ENCODE measurements at regions not wholly inside any gene's neighbourhood (a gene's known extent, or its start where the extent isn't known, plus 50 kb on each side); places are given as distances from the start of the nearest gene placed in this dataset.

GRCh38 chr11:128082574-128082973 is 504.8 kb downstream of the ETS1 start:
- H3K9ac ChIP-seq (ENCODE audit: low read length): no peak overlapping the region
- H3K9me3 ChIP-seq (ENCODE audit: control insufficient read depth, low read length): peaks cover 12% of the 10 kb centered on the region
- H3K36me3 ChIP-seq (ENCODE audit: control insufficient read depth in 1 of 2, insufficient read depth in 2 of 2, low read depth in 1 of 2, low read length in 2 of 2): no peaks in the 10 kb centered on the region
- no peak overlapping the region for H2BK5ac ChIP-seq (ENCODE audit: low read depth, low read length, poor library complexity, severe bottlenecking)
- no peak overlapping the region for H3K4me3 ChIP-seq (ENCODE audit: insufficient read depth in 1 of 2, low read depth in 1 of 2, low read length in 2 of 2)
- H2BK12ac ChIP-seq (ENCODE audit: low read length in 2 of 2): no peak overlapping the region
- no peak overlapping the region for H3K23ac ChIP-seq (ENCODE audit: low read length in 2 of 2)
- no peak overlapping the region for H3K4me2 ChIP-seq (ENCODE audit: low read length, poor library complexity, severe bottlenecking)
- H4K8ac ChIP-seq (ENCODE audit: low read length): no peak overlapping the region
- peaks cover 0 to 7% of the 10 kb centered on the region in 2 experiments for H3K27me3 ChIP-seq (ENCODE audit: control insufficient read depth in 1 of 2, insufficient read depth in 1 of 2, low read length in 2 of 2)
- H2BK120ac ChIP-seq (ENCODE audit: low read depth, low read length): no peak overlapping the region
- no peak overlapping the region for H2BK15ac ChIP-seq (ENCODE audit: low read depth, poor library complexity, severe bottlenecking)
- H3K4me1 ChIP-seq (ENCODE audit: control insufficient read depth, insufficient read depth, low read depth, low read length): no peaks in the 10 kb centered on the region
- WGBS: 83% methylated on average over 2 of the region's 2 CpGs
- no peak overlapping the region for H2AFZ ChIP-seq (ENCODE audit: low read depth, low read length)
- no peak overlapping the region for H3K18ac ChIP-seq (ENCODE audit: low read depth in 1 of 2, low read length in 2 of 2)
- H2AK5ac ChIP-seq (ENCODE audit: low read length, severe bottlenecking): no peak overlapping the region
- H3K27ac ChIP-seq (ENCODE audit: low read length, poor library complexity, severe bottlenecking): no peak overlapping the region
- no peak for DNase-seq
- H4K91ac ChIP-seq (ENCODE audit: low read length): no peak overlapping the region
- no peaks in the 10 kb centered on the region for H3K79me1 ChIP-seq (replicated peaks; ENCODE audit: low read length, poor library complexity, severe bottlenecking)
- no peak overlapping the region for H3K4ac ChIP-seq (ENCODE audit: low read depth in 1 of 2, low read length in 2 of 2)
- H3K14ac ChIP-seq (ENCODE audit: low read length in 2 of 2): no peak overlapping the region

- no peak for DNase-seq
These were observed 517.7 kb downstream of the ETS1 start for GRCh38 chr11:128069665-128070064.

GRCh38 chr11:128067780-128068179 is 519.6 kb downstream of the ETS1 start:
- no peak overlapping the region for H2AFZ ChIP-seq (ENCODE audit: low read depth, low read length)
- H3K4me3 ChIP-seq (ENCODE audit: insufficient read depth in 1 of 2, low read depth in 1 of 2, low read length in 2 of 2): no peak overlapping the region
- 94% methylated on average over 1 of the region's 1 CpG for WGBS

More at GRCh38 chr11:128069665-128070064, 517.7 kb downstream of the ETS1 start:
- no peak overlapping the region for H3K4ac ChIP-seq (ENCODE audit: low read depth in 1 of 2, low read length in 2 of 2)
- H2BK120ac ChIP-seq (ENCODE audit: low read depth, low read length): no peak overlapping the region
- H3K14ac ChIP-seq (ENCODE audit: low read length in 2 of 2): no peak overlapping the region
- H3K18ac ChIP-seq (ENCODE audit: low read depth in 1 of 2, low read length in 2 of 2): no peak overlapping the region
- H3K4me3 ChIP-seq (ENCODE audit: insufficient read depth in 1 of 2, low read depth in 1 of 2, low read length in 2 of 2): no peak overlapping the region
- no peak overlapping the region for H3K9ac ChIP-seq (ENCODE audit: low read length)
- WGBS: no CpG with 5 or more reads among the region's 2 CpGs
- no peaks in the 10 kb centered on the region for H3K36me3 ChIP-seq (ENCODE audit: control insufficient read depth in 1 of 2, insufficient read depth in 2 of 2, low read depth in 1 of 2, low read length in 2 of 2)
- no peak overlapping the region for H2BK12ac ChIP-seq (ENCODE audit: low read length in 2 of 2)
- H2BK5ac ChIP-seq (ENCODE audit: low read depth, low read length, poor library complexity, severe bottlenecking): no peak overlapping the region
- H3K27ac ChIP-seq (ENCODE audit: low read length, poor library complexity, severe bottlenecking): no peak overlapping the region
- H4K91ac ChIP-seq (ENCODE audit: low read length): no peak overlapping the region
- peaks cover 0 to 4% of the 10 kb centered on the region in 2 experiments for H3K27me3 ChIP-seq (ENCODE audit: control insufficient read depth in 1 of 2, insufficient read depth in 1 of 2, low read length in 2 of 2)
- H4K8ac ChIP-seq (ENCODE audit: low read length): no peak overlapping the region
- H3K79me1 ChIP-seq (replicated peaks; ENCODE audit: low read length, poor library complexity, severe bottlenecking): no peaks in the 10 kb centered on the region
- H3K4me2 ChIP-seq (ENCODE audit: low read length, poor library complexity, severe bottlenecking): no peak overlapping the region
- H2AFZ ChIP-seq (ENCODE audit: low read depth, low read length): no peak overlapping the region
- H3K23ac ChIP-seq (ENCODE audit: low read length in 2 of 2): no peak overlapping the region
- H3K4me1 ChIP-seq (ENCODE audit: control insufficient read depth, insufficient read depth, low read depth, low read length): no peaks in the 10 kb centered on the region
- H2AK5ac ChIP-seq (ENCODE audit: low read length, severe bottlenecking): no peak overlapping the region
- H2BK15ac ChIP-seq (ENCODE audit: low read depth, poor library complexity, severe bottlenecking): no peak overlapping the region
- no peaks in the 10 kb centered on the region for H3K9me3 ChIP-seq (ENCODE audit: control insufficient read depth, low read length)

GRCh38 chr11:128066399-128066798 is 521.0 kb downstream of the ETS1 start:
- Histone ChIP-seq H2BK120ac (ENCODE audit: low read depth, low read length) (no peak overlapping the region), H2AK5ac (ENCODE audit: low read length, severe bottlenecking) (no peak overlapping the region), H3K79me1 (replicated peaks; ENCODE audit: low read length, poor library complexity, severe bottlenecking) (no peaks in the 10 kb centered on the region), H3K27me3 (ENCODE audit: control insufficient read depth in 1 of 2, insufficient read depth in 1 of 2, low read length in 2 of 2) (no peaks in the 10 kb centered on the region), H2AFZ (ENCODE audit: low read depth, low read length) (no peak overlapping the region), H3K14ac (ENCODE audit: low read length in 2 of 2) (no peak overlapping the region), H3K9ac (ENCODE audit: low read length) (no peak overlapping the region), H3K4me1 (ENCODE audit: control insufficient read depth, insufficient read depth, low read depth, low read length) (peaks cover under 1% of the 10 kb centered on the region), H2BK5ac (ENCODE audit: low read depth, low read length, poor library complexity, severe bottlenecking) (no peak overlapping the region), H3K27ac (ENCODE audit: low read length, poor library complexity, severe bottlenecking) (no peak overlapping the region), H3K4ac (ENCODE audit: low read depth in 1 of 2, low read length in 2 of 2) (no peak overlapping the region), H3K4me2 (ENCODE audit: low read length, poor library complexity, severe bottlenecking) (no peak overlapping the region), H2BK15ac (ENCODE audit: low read depth, poor library complexity, severe bottlenecking) (no peak overlapping the region), H3K9me3 (ENCODE audit: control insufficient read depth, low read length) (peaks cover 4% of the 10 kb centered on the region), H3K23ac (ENCODE audit: low read length in 2 of 2) (no peak overlapping the region), H3K36me3 (ENCODE audit: control insufficient read depth in 1 of 2, insufficient read depth in 2 of 2, low read depth in 1 of 2, low read length in 2 of 2) (no peaks in the 10 kb centered on the region), H3K18ac (ENCODE audit: low read depth in 1 of 2, low read length in 2 of 2) (no peak overlapping the region), H3K4me3 (ENCODE audit: insufficient read depth in 1 of 2, low read depth in 1 of 2, low read length in 2 of 2) (no peak overlapping the region), H4K91ac (ENCODE audit: low read length) (no peak overlapping the region), H2BK12ac (ENCODE audit: low read length in 2 of 2) (no peak overlapping the region), H4K8ac (ENCODE audit: low read length) (no peak overlapping the region)
- no CpG with 5 or more reads among the region's 1 CpG for WGBS
- no peak for DNase-seq

More at GRCh38 chr11:128067780-128068179, 519.6 kb downstream of the ETS1 start:
- Histone ChIP-seq H2BK5ac (ENCODE audit: low read depth, low read length, poor library complexity, severe bottlenecking) (no peak overlapping the region), H3K23ac (ENCODE audit: low read length in 2 of 2) (no peak overlapping the region), H2BK120ac (ENCODE audit: low read depth, low read length) (no peak overlapping the region), H3K4ac (ENCODE audit: low read depth in 1 of 2, low read length in 2 of 2) (no peak overlapping the region), H3K14ac (ENCODE audit: low read length in 2 of 2) (no peak overlapping the region), H3K79me1 (replicated peaks; ENCODE audit: low read length, poor library complexity, severe bottlenecking) (no peaks in the 10 kb centered on the region), H3K27me3 (ENCODE audit: control insufficient read depth in 1 of 2, insufficient read depth in 1 of 2, low read length in 2 of 2) (peaks cover 0 to 1% of the 10 kb centered on the region in 2 experiments), H3K27ac (ENCODE audit: low read length, poor library complexity, severe bottlenecking) (no peak overlapping the region), H3K4me1 (ENCODE audit: control insufficient read depth, insufficient read depth, low read depth, low read length) (no peaks in the 10 kb centered on the region), H4K8ac (ENCODE audit: low read length) (no peak overlapping the region), H3K36me3 (ENCODE audit: control insufficient read depth in 1 of 2, insufficient read depth in 2 of 2, low read depth in 1 of 2, low read length in 2 of 2) (no peaks in the 10 kb centered on the region), H2AK5ac (ENCODE audit: low read length, severe bottlenecking) (no peak overlapping the region), H2BK12ac (ENCODE audit: low read length in 2 of 2) (no peak overlapping the region), H2BK15ac (ENCODE audit: low read depth, poor library complexity, severe bottlenecking) (no peak overlapping the region), H3K9me3 (ENCODE audit: control insufficient read depth, low read length) (peaks cover 4% of the 10 kb centered on the region), H3K9ac (ENCODE audit: low read length) (no peak overlapping the region), H4K91ac (ENCODE audit: low read length) (no peak overlapping the region), H3K4me2 (ENCODE audit: low read length, poor library complexity, severe bottlenecking) (no peak overlapping the region), H3K18ac (ENCODE audit: low read depth in 1 of 2, low read length in 2 of 2) (no peak overlapping the region)
- no peak for DNase-seq

Measured in mesenchymal stem cell (in vitro differentiated cells and primary cell).